HT1080 (cell line): ENCODE measurements at regions not wholly inside any gene's neighbourhood (a gene's known extent, or its start where the extent isn't known, plus 50 kb on each side); places are given as distances from the start of the nearest gene placed in this dataset.

ENCODE experiments used
- DNase-seq: peaks from one replicate; pipeline ENCODE4 v3.0.0-alpha.2; 2015; ENCODE audit warnings: low read depth

DNA sequence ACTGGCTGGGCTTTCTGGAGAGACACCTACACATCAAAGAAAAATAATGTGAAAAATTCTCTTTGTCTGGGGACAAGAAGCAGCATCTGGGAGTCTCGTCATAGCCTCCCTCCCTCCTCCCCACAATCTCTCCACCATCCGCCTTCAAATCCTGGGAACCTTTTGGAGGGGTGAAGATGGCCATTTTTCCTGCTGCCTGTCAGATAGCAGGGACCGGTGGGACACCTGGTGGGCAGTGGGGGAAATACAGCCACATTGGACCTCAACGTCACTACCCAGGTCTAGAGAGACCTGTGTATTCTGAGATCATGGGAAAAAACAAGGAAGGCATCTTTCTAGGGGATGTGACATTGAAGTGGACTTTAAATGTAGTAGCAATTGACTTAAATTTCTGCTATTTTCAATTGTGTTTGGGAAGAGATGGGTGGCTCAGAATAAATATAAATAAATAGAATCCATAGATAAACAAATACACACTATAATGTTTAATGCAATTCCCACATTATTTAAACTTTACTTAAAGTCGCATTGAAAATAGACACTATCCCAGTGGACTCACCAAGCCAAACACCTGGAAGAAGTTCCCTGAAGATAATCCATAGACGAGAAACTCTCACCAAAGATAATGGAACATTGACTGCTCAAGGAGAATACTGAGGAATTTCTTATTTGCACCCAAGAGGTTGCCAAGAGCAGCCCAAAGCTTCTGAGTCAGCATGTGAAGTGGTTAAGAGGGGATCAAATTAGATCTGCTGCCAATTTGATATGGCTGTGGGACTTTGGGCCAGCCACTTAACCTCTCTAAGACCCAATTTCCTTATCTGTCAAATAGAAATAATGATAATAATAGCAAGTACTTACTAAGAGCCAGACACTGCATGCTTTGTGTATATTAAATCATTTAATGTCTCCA, 147.6 kb upstream of the CAMK1G start:
- peak; percentile 88 for DNase-seq

DNA sequence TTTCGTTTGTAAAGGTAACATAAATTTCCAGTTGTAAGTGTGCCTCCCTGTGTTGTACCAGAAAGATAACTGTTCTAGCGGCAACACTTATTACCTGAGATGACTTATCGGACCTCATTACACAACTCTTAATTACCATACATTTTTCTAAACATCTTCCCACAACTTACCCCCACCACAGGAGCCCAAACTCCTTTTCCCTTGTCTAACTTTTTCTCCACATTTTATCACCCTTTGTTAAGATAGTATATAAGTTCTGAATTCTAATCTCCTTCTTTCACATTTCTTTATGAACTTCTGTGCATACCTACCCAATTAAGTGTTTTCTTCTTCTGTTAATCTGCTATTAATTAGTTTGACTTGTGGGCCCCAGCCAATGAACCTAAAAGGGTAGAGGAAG, 143.7 kb upstream of the CAMK1G start:
- DNase-seq, result no peak

GRCh38 chr1:209443361-209443931, 140.1 kb upstream of the CAMK1G start:
- DNase-seq, result no peak

- DNase-seq, result no peak
Observed at GRCh38 chr1:209443975-209444651, 139.4 kb upstream of the CAMK1G start.

DNA sequence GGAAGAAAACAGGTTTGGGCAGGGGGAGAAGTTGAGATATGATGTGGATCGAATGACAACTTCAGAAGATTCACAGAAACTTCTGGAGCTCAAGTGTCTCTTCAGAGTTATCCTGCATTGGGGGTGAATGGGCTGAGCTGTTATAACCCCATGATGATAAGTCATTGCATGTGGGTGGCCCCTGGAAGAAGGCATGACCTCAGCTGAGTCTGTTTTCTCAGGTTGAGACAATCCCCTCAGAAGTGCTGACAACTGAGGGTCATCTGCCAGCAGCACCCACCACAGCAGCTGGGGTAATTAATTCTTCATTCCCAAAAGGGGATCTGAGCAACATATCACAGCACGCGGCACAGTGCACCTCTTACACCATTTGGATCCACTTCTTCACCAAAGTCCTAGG, 138.6 kb upstream of the CAMK1G start:
- no peak for DNase-seq

- no peak for DNase-seq
Observed at GRCh38 chr1:209445576-209445975, 137.9 kb upstream of the CAMK1G start.

DNA sequence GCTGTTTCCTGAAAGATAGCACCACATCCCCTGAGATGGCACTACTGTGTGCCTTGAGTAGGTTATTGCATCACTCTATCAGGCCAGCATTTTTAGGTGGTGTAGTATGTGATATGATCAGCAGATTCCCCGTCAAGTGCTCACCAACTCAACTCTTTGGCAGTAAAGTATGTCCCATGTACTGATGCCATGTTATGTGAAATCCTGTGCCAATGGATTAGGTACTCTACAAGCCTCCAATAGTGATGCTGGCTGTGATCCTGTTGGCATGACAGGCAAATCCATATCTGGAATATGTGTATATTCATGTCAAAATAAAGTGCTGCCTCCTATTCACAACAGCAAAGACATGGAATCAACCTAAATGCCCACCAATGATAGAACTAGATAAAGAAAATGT, 137.2 kb upstream of the CAMK1G start:
- no peak for DNase-seq

DNA sequence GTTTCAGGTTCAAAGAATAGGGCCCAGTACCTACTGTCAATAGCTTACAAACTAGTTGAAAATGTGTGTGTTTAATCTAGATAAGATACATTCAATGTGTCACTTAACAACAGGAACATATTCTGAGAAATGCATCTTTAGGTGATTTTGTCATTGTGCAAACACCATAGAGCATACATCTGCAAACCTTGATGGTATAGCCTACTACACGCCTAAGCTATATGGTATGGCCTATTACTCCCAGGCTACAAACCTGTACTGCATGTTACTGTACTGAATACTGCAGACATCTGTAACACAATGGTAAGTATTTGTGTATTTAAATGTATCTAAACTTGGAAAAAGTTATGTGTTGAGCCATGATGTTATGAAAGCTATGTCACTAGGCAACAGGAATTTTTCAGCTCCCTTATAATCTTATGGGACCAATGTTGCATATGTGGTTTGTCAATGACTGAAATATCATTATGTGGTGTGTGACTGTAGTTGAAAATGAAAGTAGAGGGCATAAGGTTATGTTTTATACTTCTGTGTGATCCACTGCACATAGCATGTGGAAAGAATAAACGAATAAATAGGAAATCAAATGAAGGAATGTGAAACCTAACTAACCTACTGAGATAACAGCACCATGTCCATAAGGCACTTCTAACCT, 129.0 kb upstream of the CAMK1G start:
- no peak for DNase-seq

GRCh38 chr1:209455145-209455544, 128.4 kb upstream of the CAMK1G start:
- peak; percentile 52 for DNase-seq

GRCh38 chr1:209455661-209456358, 127.7 kb upstream of the CAMK1G start:
- no peak for DNase-seq

DNA sequence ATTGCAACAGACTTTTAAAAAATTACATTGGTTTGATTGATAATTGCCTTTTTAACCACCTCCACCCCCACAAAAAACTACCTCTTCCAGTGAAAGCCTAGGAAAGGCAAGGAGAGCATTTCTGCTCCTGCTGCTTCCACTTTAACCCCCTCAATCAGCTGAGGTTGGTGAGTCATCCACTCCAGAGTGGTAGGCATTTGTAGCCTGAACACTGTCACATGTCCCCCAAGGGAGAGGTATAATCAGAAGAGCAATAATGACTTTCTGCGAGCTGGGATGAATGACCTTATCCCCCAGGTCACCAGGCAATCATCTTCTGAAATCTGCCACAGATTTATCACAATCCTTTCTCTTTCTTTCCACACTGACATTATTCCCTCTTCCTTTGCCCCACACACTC, 126.6 kb upstream of the CAMK1G start:
- DNase-seq, result peak; percentile 60

GRCh38 chr1:209457401-209458125, 126.0 kb upstream of the CAMK1G start:
- no peak for DNase-seq

GRCh38 chr1:209458921-209459320, 124.6 kb upstream of the CAMK1G start:
- DNase-seq, result no peak

- no peak for DNase-seq
Observed at GRCh38 chr1:209461168-209461567, 122.3 kb upstream of the CAMK1G start.

- no peak for DNase-seq
Observed at GRCh38 chr1:209462433-209462832, 121.1 kb upstream of the CAMK1G start.

DNA sequence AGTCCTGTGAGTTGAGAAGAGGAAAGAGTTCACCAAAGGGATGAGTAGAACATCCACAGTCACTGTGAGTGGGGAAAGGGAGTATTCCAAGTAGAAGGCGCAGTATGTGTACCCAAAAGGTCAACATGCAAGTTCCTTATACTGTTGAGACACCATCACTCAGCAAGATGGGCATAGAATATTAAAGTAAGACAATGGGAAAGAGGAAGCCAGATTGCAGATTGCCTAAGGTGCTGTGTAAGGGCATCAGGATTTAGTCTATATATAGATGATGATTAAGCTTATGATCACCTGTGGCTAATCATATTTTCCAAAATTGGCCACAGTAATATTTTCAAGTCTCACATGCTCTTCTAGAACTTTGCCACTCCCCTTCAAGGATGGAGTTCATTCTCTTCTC, 120.1 kb upstream of the CAMK1G start:
- DNase-seq, result no peak

DNA sequence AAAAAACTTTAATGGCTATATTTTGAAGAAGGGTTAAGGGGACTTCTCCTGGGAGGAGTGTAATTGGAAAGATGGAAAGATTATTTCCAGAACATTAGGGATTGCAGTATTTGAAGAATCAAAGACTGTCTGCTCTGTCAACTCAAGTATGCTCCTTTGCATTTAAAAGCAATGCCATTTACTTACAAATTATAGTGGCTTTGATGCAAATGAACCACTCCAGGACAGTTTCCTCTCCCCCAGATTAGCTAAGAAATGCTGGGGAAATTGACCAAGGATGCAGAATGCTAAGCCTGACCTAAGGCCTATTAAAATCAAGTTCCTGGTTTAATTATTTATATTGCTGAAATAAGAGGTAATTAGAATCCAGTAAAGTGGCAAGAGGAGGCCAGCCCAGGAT, 110.5 kb upstream of the CAMK1G start:
- no peak for DNase-seq

GRCh38 chr1:209480345-209480744, 103.2 kb upstream of the CAMK1G start:
- DNase-seq, result no peak

DNA sequence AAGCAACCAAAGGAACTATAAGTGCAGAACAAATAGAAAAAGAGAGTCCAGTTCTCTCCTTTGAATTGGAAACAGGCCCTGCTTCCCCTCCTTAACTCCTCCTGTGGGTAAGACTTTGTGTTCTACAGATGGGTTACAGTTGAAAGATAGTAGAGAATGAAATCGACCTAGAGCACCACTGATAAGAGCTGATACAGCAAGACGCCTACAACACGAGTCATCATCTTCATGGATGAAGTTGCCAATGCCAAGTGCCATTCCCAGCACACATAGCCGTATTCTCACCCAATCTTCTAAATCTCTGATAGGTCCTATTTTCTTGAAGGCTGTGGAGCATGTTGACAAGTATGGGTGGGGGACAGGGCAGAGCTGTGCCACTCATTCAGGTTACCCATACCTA, 99.8 kb upstream of the CAMK1G start:
- DNase-seq, result no peak

DNA sequence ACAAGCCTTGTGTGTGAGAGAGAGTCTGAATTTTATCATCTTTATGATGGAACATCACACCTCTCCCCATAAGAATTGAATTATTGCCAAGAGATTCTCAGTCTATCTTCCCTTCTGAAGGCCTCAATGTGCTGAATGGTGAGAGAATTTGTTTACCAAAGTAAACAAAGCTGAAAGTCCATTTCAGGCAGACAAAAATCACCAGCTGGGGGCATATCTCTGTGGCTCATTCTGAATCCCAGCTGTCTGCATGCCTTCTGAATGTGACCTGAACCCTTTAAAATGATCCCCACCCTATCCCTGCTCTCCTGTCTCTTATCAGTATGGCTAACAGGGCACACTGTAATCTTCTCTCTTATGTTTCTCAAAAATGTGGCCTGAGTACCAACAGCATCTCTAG, 99.1 kb upstream of the CAMK1G start:
- no peak for DNase-seq

DNA sequence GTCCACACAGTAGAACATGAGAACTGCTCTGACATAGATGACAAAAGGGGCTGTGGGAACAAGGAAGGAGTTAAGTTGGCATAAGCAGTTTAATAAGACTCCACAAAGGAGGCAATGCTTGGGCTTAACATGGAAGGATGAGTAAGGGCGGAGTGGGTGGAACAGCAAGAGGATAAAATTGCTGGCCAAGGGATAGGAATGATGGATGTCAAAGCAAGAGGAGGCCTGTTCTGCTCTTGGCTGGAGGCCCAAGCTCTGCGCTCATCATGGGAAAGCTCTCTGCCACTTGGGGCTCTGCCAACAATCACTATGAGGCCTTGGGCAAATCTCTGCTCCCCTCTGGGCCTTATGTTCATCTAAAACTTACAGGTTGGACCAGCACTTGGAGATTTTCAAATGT, 98.3 kb upstream of the CAMK1G start:
- peak; percentile 79 for DNase-seq
